HEK293 (cell line): ENCODE measurements at regions not wholly inside any gene's neighbourhood (a gene's known extent, or its start where the extent isn't known, plus 50 kb on each side); places are given as distances from the start of the nearest gene placed in this dataset.

Experiments used
- CTCF ChIA-PET: fragments of 350-600 bp; formaldehyde crosslinking; extraction: SDS; loops from one replicate; lab custom pipeline; 2021; ENCODE audit warnings: antibody characterized with exemption; lab: Yijun Ruan, JAX
- POLR2A ChIA-PET: fragments of 300-600 bp; formaldehyde crosslinking; extraction: SDS; loops from one replicate; lab custom pipeline; 2020; ENCODE audit warnings: antibody characterized with exemption, inconsistent platforms; lab: Yijun Ruan, JAX
- H3K27ac ChIP-seq: fragments of 200-500 bp; sonication (Bioruptor generic); 2 replicates; pipeline ENCODE4 v1.5.1; 2014; ENCODE audit warnings: low read depth, low read length, control low read depth, inconsistent platforms; ENCODE audit errors: extremely low read depth
- H3K36me3 ChIP-seq, 2 experiments: fragments of 200-500 bp in 1 of 2; sonication (Bioruptor generic) in 1 of 2; 1 replicate in 1 of 2; 2 replicates in 1 of 2; pipeline ENCODE4 v1.5.1; 2014 to 2017; ENCODE audit warnings: inconsistent platforms in 2 of 2, low read length in 2 of 2; ENCODE audit not compliant: control insufficient read depth in 2 of 2, insufficient read depth in 1 of 2
- H3K4me1 ChIP-seq: fragments of 200-500 bp; sonication (Bioruptor generic); 2 replicates; pipeline ENCODE4 v1.5.1; 2014; ENCODE audit warnings: mild to moderate bottlenecking, low read length, inconsistent platforms; ENCODE audit not compliant: control insufficient read depth, insufficient read depth
- H3K4me3 ChIP-seq: 2 replicates; pipeline ENCODE4 v1.5.1; 2011; ENCODE audit warnings: low read depth, mild to moderate bottlenecking, control low read depth, low read length, moderate library complexity
- H3K9me3 ChIP-seq: fragments of 200-500 bp; sonication (Bioruptor generic); 2 replicates; pipeline ENCODE4 v1.5.1; 2014; ENCODE audit warnings: low read depth, low read length, inconsistent platforms; ENCODE audit not compliant: control insufficient read depth, insufficient read depth
- AEBP2 ChIP-seq: fragments of 450-650 bp; formaldehyde crosslinking; IDR thresholded peaks from 2 replicates; pipeline ENCODE4 v1.5.1; 2016; ENCODE audit warnings: missing biosample characterization, missing genetic modification characterization, borderline replicate concordance
- HOXC10 ChIP-seq: sonication (generic); formaldehyde crosslinking; IDR thresholded peaks from 2 replicates; pipeline ENCODE4 v1.8.1; 2023; ENCODE audit warnings: mild to moderate bottlenecking, missing genetic modification reagents
- HOXD13 ChIP-seq: sonication (generic); formaldehyde crosslinking; IDR thresholded peaks from 2 replicates; pipeline ENCODE4 v1.8.0; 2022; ENCODE audit warnings: missing genetic modification reagents, borderline replicate concordance
- KLF9 ChIP-seq: fragments of 450-650 bp; formaldehyde crosslinking; IDR thresholded peaks from 2 replicates; pipeline ENCODE4 v1.5.1; 2016; ENCODE audit warnings: missing biosample characterization, missing genetic modification characterization, low read depth
- SCRT1 ChIP-seq: fragments of 450-650 bp; formaldehyde crosslinking; IDR thresholded peaks from 2 replicates; pipeline ENCODE4 v1.5.1; 2016; ENCODE audit warnings: missing biosample characterization, missing genetic modification characterization, borderline replicate concordance
- ZFP41 ChIP-seq: fragments of 450-650 bp; formaldehyde crosslinking; IDR thresholded peaks from 2 replicates; pipeline ENCODE4 v1.5.1; 2016; ENCODE audit warnings: missing biosample characterization, missing genetic modification characterization, borderline replicate concordance
- ZNF10 ChIP-seq: fragments of 450-650 bp; formaldehyde crosslinking; IDR thresholded peaks from 2 replicates; pipeline ENCODE4 v1.5.1; 2017; ENCODE audit warnings: missing biosample characterization, missing genetic modification characterization
- ZNF16 ChIP-seq: fragments of 450-650 bp; formaldehyde crosslinking; IDR thresholded peaks from 2 replicates; pipeline ENCODE4 v1.5.1; 2016; ENCODE audit warnings: low read depth, missing biosample characterization, missing genetic modification characterization
- ZNF184 ChIP-seq: fragments of 450-650 bp; IDR thresholded peaks from 2 replicates; pipeline ENCODE4 v1.5.1; 2018; ENCODE audit warnings: missing biosample characterization, mild to moderate bottlenecking, missing genetic modification characterization
- ZNF223 ChIP-seq: fragments of 450-650 bp; formaldehyde crosslinking; IDR thresholded peaks from 2 replicates; pipeline ENCODE4 v1.5.1; 2016; ENCODE audit warnings: missing biosample characterization, missing genetic modification characterization
- ZNF26 ChIP-seq: fragments of 450-650 bp; formaldehyde crosslinking; IDR thresholded peaks from 2 replicates; pipeline ENCODE4 v1.5.1; 2016; ENCODE audit warnings: missing biosample characterization, missing genetic modification characterization
- ZNF37A ChIP-seq: fragments of 450-650 bp; IDR thresholded peaks from 2 replicates; pipeline ENCODE4 v1.5.1; 2018; ENCODE audit warnings: missing biosample characterization, missing genetic modification characterization
- ZNF404 ChIP-seq: fragments of 450-650 bp; formaldehyde crosslinking; IDR thresholded peaks from 2 replicates; pipeline ENCODE4 v1.5.1; 2017; ENCODE audit warnings: missing biosample characterization, missing genetic modification characterization
- ZNF521 ChIP-seq: fragments of 450-650 bp; formaldehyde crosslinking; IDR thresholded peaks from 2 replicates; pipeline ENCODE4 v1.5.1; 2017; ENCODE audit warnings: missing biosample characterization, mild to moderate bottlenecking, missing genetic modification characterization
- ZNF548 ChIP-seq: fragments of 450-650 bp; formaldehyde crosslinking; IDR thresholded peaks from 2 replicates; pipeline ENCODE4 v1.5.1; 2016; ENCODE audit warnings: missing biosample characterization, missing genetic modification characterization
- ZNF555 ChIP-seq: fragments of 450-650 bp; formaldehyde crosslinking; conservative IDR thresholded peaks from 2 replicates; pipeline ENCODE4 v1.5.1; 2017; ENCODE audit warnings: missing biosample characterization, mild to moderate bottlenecking, missing genetic modification characterization, inconsistent platforms
- ZNF600 ChIP-seq: fragments of 450-650 bp; formaldehyde crosslinking; IDR thresholded peaks from 2 replicates; pipeline ENCODE4 v1.5.1; 2016; ENCODE audit warnings: missing biosample characterization, missing genetic modification characterization
- ZNF704 ChIP-seq: fragments of 450-650 bp; formaldehyde crosslinking; IDR thresholded peaks from 2 replicates; pipeline ENCODE4 v1.5.1; 2016; ENCODE audit warnings: missing biosample characterization, missing genetic modification characterization
- ZNF76 ChIP-seq: fragments of 450-650 bp; formaldehyde crosslinking; IDR thresholded peaks from 2 replicates; pipeline ENCODE4; 2016; ENCODE audit warnings: low read depth, missing biosample characterization, missing genetic modification characterization, borderline replicate concordance
- ZNF785 ChIP-seq: fragments of 450-650 bp; formaldehyde crosslinking; IDR thresholded peaks from 2 replicates; pipeline ENCODE4 v1.5.1; 2016; ENCODE audit warnings: missing biosample characterization, missing genetic modification characterization
- ZSCAN16 ChIP-seq: fragments of 450-650 bp; formaldehyde crosslinking; IDR thresholded peaks from 2 replicates; pipeline ENCODE4 v1.5.1; 2016; ENCODE audit warnings: missing biosample characterization, missing genetic modification characterization
- TF ChIP-seq, protein P1 (sequence below): fragments of 450-650 bp; formaldehyde crosslinking; IDR thresholded peaks from 2 replicates; pipeline ENCODE4 v1.5.1; 2016; ENCODE audit warnings: missing biosample characterization, missing genetic modification characterization
- TF ChIP-seq, protein P2 (sequence below): fragments of 450-650 bp; formaldehyde crosslinking; IDR thresholded peaks from 2 replicates; pipeline ENCODE4 v1.5.1; 2017; ENCODE audit warnings: missing biosample characterization, mild to moderate bottlenecking, missing genetic modification characterization, moderate library complexity

DNA sequence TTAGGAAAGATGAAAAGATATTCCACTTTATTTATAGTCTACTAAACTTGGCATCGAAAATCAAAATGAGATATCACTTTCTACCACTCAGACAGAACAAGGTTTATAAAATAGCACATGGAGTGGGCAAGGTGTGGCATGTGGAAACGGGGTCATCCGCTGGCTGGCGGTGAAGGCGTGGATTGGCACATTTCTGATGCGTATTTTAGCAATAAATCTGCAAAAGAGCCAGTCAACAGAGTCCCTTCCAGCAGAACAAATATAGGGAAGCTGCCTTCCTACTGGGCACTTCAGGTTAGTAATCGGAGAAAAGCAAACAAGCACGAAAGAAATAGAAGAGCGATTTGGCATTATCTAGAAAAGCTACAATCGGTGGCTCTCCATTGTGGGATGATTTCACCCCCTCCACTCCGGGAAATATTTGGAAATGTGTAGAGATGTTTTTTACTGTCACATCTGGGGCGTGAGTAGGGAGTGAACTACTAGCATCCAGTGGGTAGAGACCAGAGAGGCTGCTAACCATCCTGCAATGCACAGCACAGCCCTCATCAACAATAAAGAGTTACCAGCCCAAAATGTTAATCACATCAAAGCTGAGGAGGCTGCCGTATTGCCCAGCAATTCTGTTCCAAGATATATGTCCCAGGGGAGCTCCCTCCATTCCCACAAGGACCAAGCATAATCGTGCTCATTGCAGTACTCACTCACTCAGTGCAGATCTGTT lies 116.1 kb upstream of the PEG3 start:
- no peaks in the 10 kb centered on the region for H3K36me3 ChIP-seq
- ChIA-PET CTCF (no interaction called here), POLR2A (no interaction called here)
- no peak overlapping the region for H3K4me3 ChIP-seq
- no peaks in the 10 kb centered on the region for H3K4me1 ChIP-seq
- no peak for TF ChIP-seq ZNF548 (tag by site-specific recombination)
- no peak for TF ChIP-seq ZNF16 (tag by site-specific recombination)
- TF ChIP-seq ZFP41 (tag by site-specific recombination) = no peak
- TF ChIP-seq ZNF10 (tag by site-specific recombination) = no peak
- TF ChIP-seq ZNF521 (tag by site-specific recombination) = no peak
- TF ChIP-seq, all 188 proteins: peak for 0
- no peak overlapping the region for H3K27ac ChIP-seq
- H3K9me3 ChIP-seq = no peaks in the 10 kb centered on the region

DNA sequence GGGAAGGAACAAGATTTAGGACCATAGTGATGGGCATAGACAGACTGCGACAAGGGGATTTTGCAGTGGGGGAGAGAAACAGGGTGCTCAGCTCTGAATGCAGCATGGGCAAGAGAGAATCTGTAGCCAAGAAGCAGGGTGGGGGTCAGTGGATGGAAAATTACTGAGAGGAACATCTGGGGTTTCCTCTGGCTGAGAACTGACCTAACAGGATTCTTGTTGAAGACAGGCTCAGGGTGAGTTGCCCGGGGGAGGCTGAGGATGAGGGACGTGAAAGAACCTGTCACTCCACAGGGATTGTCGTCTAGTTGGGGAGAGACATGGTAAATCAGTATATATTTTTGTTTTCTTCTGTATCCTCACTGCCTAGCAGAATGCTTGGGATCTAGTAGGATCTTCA lies 118.7 kb upstream of the PEG3 start:
- CTCF ChIA-PET = interaction anchor here (0.6 kb wide), 1 partner anchor 186 kb away, joined by 3 read pairs; the partner anchor contains the start of gene ZIM3
- POLR2A ChIA-PET = no interaction called here
- Histone ChIP-seq H3K4me3 (no peak overlapping the region), H3K36me3 (no peaks in the 10 kb centered on the region), H3K9me3 (no peaks in the 10 kb centered on the region), H3K4me1 (no peaks in the 10 kb centered on the region), H3K27ac (no peak overlapping the region)
- TF ChIP-seq HOXC10 (no peak), AEBP2 (no peak), ZNF704 (tag by site-specific recombination) (no peak), ZNF26 (tag by site-specific recombination) (no peak), SCRT1 (no peak), ZNF37A (tag by site-specific recombination) (no peak), ZNF404 (tag by site-specific recombination) (no peak), ZNF785 (no peak), KLF9 (tag by site-specific recombination) (no peak), ZNF555 (no peak), ZNF223 (tag by site-specific recombination) (no peak), ZNF76 (tag by site-specific recombination) (no peak), ZNF184 (tag by site-specific recombination) (no peak), ZSCAN16 (no peak), ZNF600 (tag by site-specific recombination) (no peak), HOXD13 (no peak)
- TF ChIP-seq, protein P1, sequence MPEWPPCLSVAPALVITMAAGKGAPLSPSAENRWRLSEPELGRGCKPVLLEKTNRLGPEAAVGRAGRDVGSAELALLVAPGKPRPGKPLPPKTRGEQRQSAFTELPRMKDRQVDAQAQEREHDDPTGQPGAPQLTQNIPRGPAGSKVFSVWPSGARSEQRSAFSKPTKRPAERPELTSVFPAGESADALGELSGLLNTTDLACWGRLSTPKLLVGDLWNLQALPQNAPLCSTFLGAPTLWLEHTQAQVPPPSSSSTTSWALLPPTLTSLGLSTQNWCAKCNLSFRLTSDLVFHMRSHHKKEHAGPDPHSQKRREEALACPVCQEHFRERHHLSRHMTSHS (tag by site-specific recombination) = no peak
- TF ChIP-seq, protein P2, sequence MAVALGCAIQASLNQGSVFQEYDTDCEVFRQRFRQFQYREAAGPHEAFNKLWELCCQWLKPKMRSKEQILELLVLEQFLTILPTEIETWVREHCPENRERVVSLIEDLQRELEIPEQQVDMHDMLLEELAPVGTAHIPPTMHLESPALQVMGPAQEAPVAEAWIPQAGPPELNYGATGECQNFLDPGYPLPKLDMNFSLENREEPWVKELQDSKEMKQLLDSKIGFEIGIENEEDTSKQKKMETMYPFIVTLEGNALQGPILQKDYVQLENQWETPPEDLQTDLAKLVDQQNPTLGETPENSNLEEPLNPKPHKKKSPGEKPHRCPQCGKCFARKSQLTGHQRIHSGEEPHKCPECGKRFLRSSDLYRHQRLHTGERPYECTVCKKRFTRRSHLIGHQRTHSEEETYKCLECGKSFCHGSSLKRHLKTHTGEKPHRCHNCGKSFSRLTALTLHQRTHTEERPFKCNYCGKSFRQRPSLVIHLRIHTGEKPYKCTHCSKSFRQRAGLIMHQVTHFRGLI (tag by site-specific recombination) = no peak
